ENCODE measurements at regions not wholly inside any gene's neighbourhood (a gene's known extent, or its start where the extent isn't known, plus 50 kb on each side); places are given as distances from the start of the nearest gene placed in this dataset.

GRCh38 chr7:27389496-27389895 is 146.9 kb downstream of the EVX1 start:
- no peak overlapping the region for H3K4me3 Mint-ChIP-seq
- H3K9me3 Mint-ChIP-seq, result no peaks in the 10 kb centered on the region
- no peak for DNase-seq (ENCODE audit: low read depth, low spot score)
- TF ChIP-seq, protein P1, sequence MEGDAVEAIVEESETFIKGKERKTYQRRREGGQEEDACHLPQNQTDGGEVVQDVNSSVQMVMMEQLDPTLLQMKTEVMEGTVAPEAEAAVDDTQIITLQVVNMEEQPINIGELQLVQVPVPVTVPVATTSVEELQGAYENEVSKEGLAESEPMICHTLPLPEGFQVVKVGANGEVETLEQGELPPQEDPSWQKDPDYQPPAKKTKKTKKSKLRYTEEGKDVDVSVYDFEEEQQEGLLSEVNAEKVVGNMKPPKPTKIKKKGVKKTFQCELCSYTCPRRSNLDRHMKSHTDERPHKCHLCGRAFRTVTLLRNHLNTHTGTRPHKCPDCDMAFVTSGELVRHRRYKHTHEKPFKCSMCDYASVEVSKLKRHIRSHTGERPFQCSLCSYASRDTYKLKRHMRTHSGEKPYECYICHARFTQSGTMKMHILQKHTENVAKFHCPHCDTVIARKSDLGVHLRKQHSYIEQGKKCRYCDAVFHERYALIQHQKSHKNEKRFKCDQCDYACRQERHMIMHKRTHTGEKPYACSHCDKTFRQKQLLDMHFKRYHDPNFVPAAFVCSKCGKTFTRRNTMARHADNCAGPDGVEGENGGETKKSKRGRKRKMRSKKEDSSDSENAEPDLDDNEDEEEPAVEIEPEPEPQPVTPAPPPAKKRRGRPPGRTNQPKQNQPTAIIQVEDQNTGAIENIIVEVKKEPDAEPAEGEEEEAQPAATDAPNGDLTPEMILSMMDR (conservative IDR thresholded peaks at IDR 0.05), result no peak
- H3K27me3 Mint-ChIP-seq (ENCODE audit: low read depth), result peaks cover 3% of the 10 kb centered on the region
- H3K4me1 Mint-ChIP-seq, result peaks cover 14% of the 10 kb centered on the region
- no peaks in the 10 kb centered on the region for H3K36me3 Mint-ChIP-seq (ENCODE audit: low read depth)
- H3K27ac Mint-ChIP-seq (ENCODE audit: unreplicated experiment), result no peak overlapping the region

GRCh38 chr7:27392477-27392876 is 149.9 kb downstream of the EVX1 start:
- Mint-ChIP-seq H3K9me3 (no peaks in the 10 kb centered on the region), H3K27ac (ENCODE audit: unreplicated experiment) (no peak overlapping the region), H3K4me3 (no peak overlapping the region), H3K36me3 (ENCODE audit: low read depth) (no peaks in the 10 kb centered on the region), H3K4me1 (peaks cover 14% of the 10 kb centered on the region), H3K27me3 (ENCODE audit: low read depth) (peaks cover 5% of the 10 kb centered on the region)
- DNase-seq (ENCODE audit: low read depth, low spot score), result no peak
- TF ChIP-seq, protein P1 (conservative IDR thresholded peaks at IDR 0.05), result no peak

GRCh38 chr7:27394871-27395270 is 152.3 kb downstream of the EVX1 start:
- no peak overlapping the region for H3K27ac Mint-ChIP-seq (ENCODE audit: unreplicated experiment)
- no peak for DNase-seq (ENCODE audit: low read depth, low spot score)
- H3K4me3 Mint-ChIP-seq, result no peak overlapping the region
- TF ChIP-seq, protein P1 (conservative IDR thresholded peaks at IDR 0.05), result no peak
- H3K36me3 Mint-ChIP-seq (ENCODE audit: low read depth), result no peaks in the 10 kb centered on the region
- H3K27me3 Mint-ChIP-seq (ENCODE audit: low read depth), result peaks cover 5% of the 10 kb centered on the region
- no peaks in the 10 kb centered on the region for H3K9me3 Mint-ChIP-seq
- no peaks in the 10 kb centered on the region for H3K4me1 Mint-ChIP-seq

- no peak for DNase-seq (ENCODE audit: low read depth, low spot score)
- Mint-ChIP-seq H3K27ac (ENCODE audit: unreplicated experiment) (no peak overlapping the region), H3K36me3 (ENCODE audit: low read depth) (no peaks in the 10 kb centered on the region), H3K9me3 (no peaks in the 10 kb centered on the region), H3K27me3 (ENCODE audit: low read depth) (peaks cover 5% of the 10 kb centered on the region), H3K4me1 (no peaks in the 10 kb centered on the region), H3K4me3 (no peak overlapping the region)
- TF ChIP-seq, protein P1 (conservative IDR thresholded peaks at IDR 0.05), result no peak
Observed at GRCh38 chr7:27395626-27396025, 153.0 kb downstream of the EVX1 start.

GRCh38 chr7:27397503-27397902 is 154.9 kb downstream of the EVX1 start:
- TF ChIP-seq, protein P1 (conservative IDR thresholded peaks at IDR 0.05), result no peak
- DNase-seq (ENCODE audit: low read depth, low spot score), result no peak

GRCh38 chr7:27398851-27399250 is 156.2 kb downstream of the EVX1 start:
- Mint-ChIP-seq H3K4me3 (no peak overlapping the region), H3K27me3 (ENCODE audit: low read depth) (peaks cover 5% of the 10 kb centered on the region), H3K27ac (ENCODE audit: unreplicated experiment) (no peak overlapping the region), H3K36me3 (ENCODE audit: low read depth) (no peaks in the 10 kb centered on the region), H3K4me1 (no peaks in the 10 kb centered on the region), H3K9me3 (peaks cover 6% of the 10 kb centered on the region)
- DNase-seq (ENCODE audit: low read depth, low spot score), result no peak
- TF ChIP-seq, protein P1 (conservative IDR thresholded peaks at IDR 0.05), result no peak

More at GRCh38 chr7:27397503-27397902, 154.9 kb downstream of the EVX1 start:
- Mint-ChIP-seq H3K36me3 (ENCODE audit: low read depth) (no peaks in the 10 kb centered on the region), H3K4me3 (no peak overlapping the region), H3K9me3 (peaks cover 6% of the 10 kb centered on the region), H3K27ac (ENCODE audit: unreplicated experiment) (no peak overlapping the region), H3K4me1 (no peaks in the 10 kb centered on the region), H3K27me3 (ENCODE audit: low read depth) (peaks cover 5% of the 10 kb centered on the region)

All from neural crest cell (in vitro differentiated cells).